Endothelial cell (in vitro differentiated cells): ENCODE measurements at regions not wholly inside any gene's neighbourhood (a gene's known extent, or its start where the extent isn't known, plus 50 kb on each side); places are given as distances from the start of the nearest gene placed in this dataset.

ENCODE experiments used
- DNase-seq: peaks from one replicate; pipeline ENCODE4 v3.0.0; 2021; ENCODE audit warnings: low spot score
- H3K27ac Mint-ChIP-seq: one replicate; pipeline ENCODE4 v1.8.0; 2021; ENCODE audit warnings: mixed read lengths, inconsistent platforms; ENCODE audit not compliant: unreplicated experiment
- H3K27me3 Mint-ChIP-seq: one replicate; pipeline ENCODE4 v1.8.0; 2021; ENCODE audit warnings: mild to moderate bottlenecking, moderate library complexity, mixed read lengths, inconsistent platforms; ENCODE audit not compliant: unreplicated experiment
- H3K36me3 Mint-ChIP-seq: one replicate; pipeline ENCODE4 v1.8.0; 2021; ENCODE audit warnings: mild to moderate bottlenecking, low read depth, mixed read lengths, inconsistent platforms; ENCODE audit not compliant: unreplicated experiment
- H3K4me1 Mint-ChIP-seq: one replicate; pipeline ENCODE4 v1.8.0; 2021; ENCODE audit warnings: mild to moderate bottlenecking, mixed read lengths, inconsistent platforms; ENCODE audit not compliant: unreplicated experiment
- H3K4me3 Mint-ChIP-seq: one replicate; pipeline ENCODE4 v1.8.0; 2021; ENCODE audit warnings: mild to moderate bottlenecking, mixed read lengths, inconsistent platforms; ENCODE audit not compliant: unreplicated experiment
- H3K9me3 Mint-ChIP-seq: one replicate; pipeline ENCODE4 v1.8.0; 2021; ENCODE audit warnings: mixed read lengths, inconsistent platforms; ENCODE audit not compliant: unreplicated experiment
- CTCF ChIP-seq: fragments of 200-600 bp; sonication (generic); IDR thresholded peaks from one replicate; pipeline ENCODE4 v1.5.0; 2021; ENCODE audit warnings: antibody characterized with exemption; ENCODE audit not compliant: unreplicated experiment

- Mint-ChIP-seq H3K36me3 (peaks cover 4% of the 10 kb centered on the region), H3K27me3 (peaks cover 1% of the 10 kb centered on the region), H3K4me3 (no peak overlapping the region), H3K4me1 (no peaks in the 10 kb centered on the region), H3K27ac (no peak overlapping the region), H3K9me3 (no peaks in the 10 kb centered on the region)
- no peak for DNase-seq
- TF ChIP-seq CTCF: no peak
Measured at GRCh38 chr7:131047651-131048304, 279.9 kb upstream of the MKLN1 start.

DNA sequence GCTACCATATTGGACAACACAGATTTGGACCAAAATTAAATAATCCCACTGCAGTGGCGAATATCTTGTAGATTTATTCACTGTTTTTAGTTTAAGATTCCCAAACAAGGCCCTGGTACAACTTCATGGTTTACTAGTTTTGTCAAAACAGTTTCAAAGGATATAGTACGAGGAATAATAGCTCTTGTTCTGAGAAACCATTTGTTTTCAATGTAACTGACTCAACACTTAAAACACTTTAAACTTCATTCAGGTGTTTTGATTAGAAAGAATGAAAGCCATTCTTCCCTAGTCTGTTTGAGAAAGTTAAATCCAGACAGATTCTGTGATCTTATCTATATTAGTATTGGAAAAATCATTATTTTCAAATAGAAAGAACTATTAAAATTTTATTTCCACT lies 276.4 kb upstream of the MKLN1 start:
- Mint-ChIP-seq H3K27ac (no peak overlapping the region), H3K4me3 (no peak overlapping the region), H3K9me3 (no peaks in the 10 kb centered on the region), H3K4me1 (no peaks in the 10 kb centered on the region), H3K36me3 (peaks cover 4% of the 10 kb centered on the region), H3K27me3 (peaks cover 1% of the 10 kb centered on the region)
- TF ChIP-seq CTCF: no peak
- DNase-seq: no peak

GRCh38 chr7:131052285-131052904 lies 275.3 kb upstream of the MKLN1 start:
- Mint-ChIP-seq H3K27me3 (peaks cover 1% of the 10 kb centered on the region), H3K4me1 (no peaks in the 10 kb centered on the region)

DNA sequence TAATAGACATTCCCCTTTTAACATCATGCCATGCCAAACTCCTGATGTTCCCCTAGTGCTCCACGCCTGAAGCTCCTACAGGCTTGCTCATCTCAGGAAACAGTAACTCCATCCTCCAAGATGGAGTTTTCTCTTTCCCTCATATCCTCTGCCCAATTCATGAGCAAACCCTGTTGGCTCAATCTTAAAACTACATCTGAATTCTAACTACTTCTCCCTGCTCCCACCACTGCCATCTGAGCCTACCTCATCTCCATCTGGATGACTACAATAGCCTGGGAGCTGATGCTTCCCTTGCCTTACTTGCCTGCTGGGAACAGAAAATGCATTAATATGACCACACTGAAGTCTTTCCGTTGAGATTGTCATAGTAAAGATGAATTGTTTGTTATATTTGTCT lies 271.7 kb upstream of the MKLN1 start:
- DNase-seq: no peak
- Mint-ChIP-seq H3K27ac (no peak overlapping the region), H3K9me3 (no peaks in the 10 kb centered on the region)

More at GRCh38 chr7:131052285-131052904, 275.3 kb upstream of the MKLN1 start:
- H3K4me3 Mint-ChIP-seq: no peak overlapping the region
- no peaks in the 10 kb centered on the region for H3K9me3 Mint-ChIP-seq
- TF ChIP-seq CTCF: no peak
- peaks cover 4% of the 10 kb centered on the region for H3K36me3 Mint-ChIP-seq
- H3K27ac Mint-ChIP-seq: no peak overlapping the region
- DNase-seq: no peak

More for the DNA sequence above, 271.7 kb upstream of the MKLN1 start:
- H3K4me1 Mint-ChIP-seq: no peaks in the 10 kb centered on the region
- TF ChIP-seq CTCF: no peak
- peaks cover 5% of the 10 kb centered on the region for H3K36me3 Mint-ChIP-seq
- no peak overlapping the region for H3K4me3 Mint-ChIP-seq
- no peaks in the 10 kb centered on the region for H3K27me3 Mint-ChIP-seq
